ENCODE measurements at regions not wholly inside any gene's neighbourhood (a gene's known extent, or its start where the extent isn't known, plus 50 kb on each side); places are given as distances from the start of the nearest gene placed in this dataset.

- no peak for DNase-seq (ENCODE audit: extremely low read depth in 1 of 2, low read depth in 1 of 2)
Observed at GRCh38 chr15:70291305-70292075, 193.8 kb upstream of the TLE3 start.

- no peak for DNase-seq (ENCODE audit: extremely low read depth in 1 of 2, low read depth in 1 of 2)
Observed at GRCh38 chr15:70290708-70291107, 193.0 kb upstream of the TLE3 start.

- no peak for DNase-seq (ENCODE audit: extremely low read depth in 1 of 2, low read depth in 1 of 2)
Observed at GRCh38 chr15:70289191-70289955, 191.7 kb upstream of the TLE3 start.

GRCh38 chr15:70286113-70286806 lies 188.5 kb upstream of the TLE3 start:
- no peak for DNase-seq (ENCODE audit: extremely low read depth in 1 of 2, low read depth in 1 of 2)

- no peak for DNase-seq (ENCODE audit: extremely low read depth in 1 of 2, low read depth in 1 of 2)
Observed at GRCh38 chr15:70284438-70285214, 186.9 kb upstream of the TLE3 start.

- DNase-seq (ENCODE audit: extremely low read depth in 1 of 2, low read depth in 1 of 2) = no peak
Observed at GRCh38 chr15:70283511-70283910, 185.8 kb upstream of the TLE3 start.

- DNase-seq (ENCODE audit: extremely low read depth in 1 of 2, low read depth in 1 of 2) = no peak
Observed at GRCh38 chr15:70281811-70282307, 184.1 kb upstream of the TLE3 start.

GRCh38 chr15:70281261-70281810 lies 183.6 kb upstream of the TLE3 start:
- DNase-seq (ENCODE audit: extremely low read depth in 1 of 2, low read depth in 1 of 2) = no peak

GRCh38 chr15:70280781-70281180 lies 183.1 kb upstream of the TLE3 start:
- no peak for DNase-seq (ENCODE audit: extremely low read depth in 1 of 2, low read depth in 1 of 2)

GRCh38 chr15:70279096-70279495 lies 181.4 kb upstream of the TLE3 start:
- DNase-seq (ENCODE audit: extremely low read depth in 1 of 2, low read depth in 1 of 2) = no peak

GRCh38 chr15:70278644-70279043 lies 180.9 kb upstream of the TLE3 start:
- no peak for DNase-seq (ENCODE audit: extremely low read depth in 1 of 2, low read depth in 1 of 2)

- DNase-seq (ENCODE audit: extremely low read depth in 1 of 2, low read depth in 1 of 2) = no peak
Observed at GRCh38 chr15:70277556-70277955, 179.8 kb upstream of the TLE3 start.

GRCh38 chr15:70276401-70276800 lies 178.7 kb upstream of the TLE3 start:
- no peak for DNase-seq (ENCODE audit: extremely low read depth in 1 of 2, low read depth in 1 of 2)

- no peak for DNase-seq (ENCODE audit: extremely low read depth in 1 of 2, low read depth in 1 of 2)
Observed at GRCh38 chr15:70275461-70276138, 177.9 kb upstream of the TLE3 start.

GRCh38 chr15:70274908-70275307 lies 177.2 kb upstream of the TLE3 start:
- DNase-seq (ENCODE audit: extremely low read depth in 1 of 2, low read depth in 1 of 2) = no peak

GRCh38 chr15:70274255-70274880 lies 176.7 kb upstream of the TLE3 start:
- no peak for DNase-seq (ENCODE audit: extremely low read depth in 1 of 2, low read depth in 1 of 2)

GRCh38 chr15:70273808-70274207 lies 176.1 kb upstream of the TLE3 start:
- no peak for DNase-seq (ENCODE audit: extremely low read depth in 1 of 2, low read depth in 1 of 2)

- DNase-seq (ENCODE audit: extremely low read depth in 1 of 2, low read depth in 1 of 2) = no peak
Observed at GRCh38 chr15:70272565-70273355, 175.0 kb upstream of the TLE3 start.

Data from stimulated activated CD8-positive, alpha-beta memory T cell treated with anti-CD3 and anti-CD28 coated beads, Interleukin-7, amount 100 ng/mL, for 48 hours (primary cell).